SK-N-SH (cell line): ENCODE measurements at regions not wholly inside any gene's neighbourhood (a gene's known extent, or its start where the extent isn't known, plus 50 kb on each side); places are given as distances from the start of the nearest gene placed in this dataset.

ENCODE experiments used
- CTCF ChIP-seq: fragments of 200-600 bp; sonication (generic); IDR thresholded peaks from 2 replicates; pipeline ENCODE4 v1.6.1; 2017; ENCODE audit warnings: antibody characterized with exemption, mild to moderate bottlenecking, moderate library complexity
- FOXM1 ChIP-seq: IDR thresholded peaks from 2 replicates; pipeline ENCODE4 v1.4.0; 2012; ENCODE audit warnings: low read depth, mild to moderate bottlenecking

GRCh38 chr19:28445826-28446225 lies 767.1 kb downstream of the UQCRFS1 start:
- TF ChIP-seq CTCF (no peak), FOXM1 (no peak)
